Breast epithelium (tissue), 4 donors: ENCODE measurements at regions not wholly inside any gene's neighbourhood (a gene's known extent, or its start where the extent isn't known, plus 50 kb on each side); places are given as distances from the start of the nearest gene placed in this dataset.

Experiments
- DNase-seq, 2 donors: peaks; one replicate each; pipeline ENCODE4 v3.0.0-alpha.2; 2019; ENCODE audit warnings: low spot score in 2 of 2
- H3K27ac ChIP-seq, 2 donors: fragments of 200-600 bp; sonication (generic) in 1 of 2; one replicate each; pipeline ENCODE4 v1.5.1; 2016 to 2019; ENCODE audit warnings: mild to moderate bottlenecking in 1 of 2
- H3K27me3 ChIP-seq, 2 donors: fragments of 200-600 bp; sonication (generic) in 1 of 2; one replicate each; pipeline versions ENCODE4 v1.5.1 to v1.6.0; 2017 to 2019; ENCODE audit warnings: control low read depth in 1 of 2, mild to moderate bottlenecking in 1 of 2
- H3K36me3 ChIP-seq: fragments of 200-600 bp; one replicate; pipeline ENCODE4 v1.5.1; 2019
- H3K4me1 ChIP-seq, 2 donors: fragments of 200-600 bp; sonication (generic); one replicate each; pipeline ENCODE4 v1.5.1; 2016 to 2019; ENCODE audit warnings: control low read depth in 1 of 2
- H3K4me3 ChIP-seq, 3 donors: fragments of 200-600 bp; sonication (generic); 1 replicate in 2 of 3; 2 replicates in 1 of 3; pipeline ENCODE4 v1.5.1; 2016 to 2019; ENCODE audit warnings: mild to moderate bottlenecking in 3 of 3, moderate library complexity in 2 of 3
- H3K9me3 ChIP-seq, 2 donors: fragments of 200-600 bp; sonication (generic) in 1 of 2; one replicate each; pipeline ENCODE4 v1.5.1; 2016 to 2019; ENCODE audit warnings: control low read depth in 1 of 2
- POLR2A ChIP-seq: fragments of 450-650 bp; IDR thresholded peaks from one replicate; pipeline ENCODE4 v1.6.1; 2016; ENCODE audit warnings: antibody characterized with exemption, mild to moderate bottlenecking, moderate library complexity
- POLR2AphosphoS5 ChIP-seq, 3 donors: sonication (generic); formaldehyde crosslinking; IDR thresholded peaks; one replicate each; pipeline ENCODE4 v1.6.1; 2017; ENCODE audit warnings: antibody characterized with exemption in 3 of 3
- intact Hi-C: fragments of 100-400 bp; cut with DNase I; formaldehyde crosslinking; loops from one replicate; pipeline ENCODE4 v1.15.1; 2023; ENCODE audit warnings: low total_unique reads
- TF ChIP-seq, protein P1 (sequence below), 3 donors: fragments of 450-650 bp; IDR thresholded peaks; one replicate each; pipeline ENCODE4 v1.5.1; 2016 to 2017; ENCODE audit warnings: antibody characterized with exemption in 3 of 3, mild to moderate bottlenecking in 3 of 3, moderate library complexity in 3 of 3

DNA sequence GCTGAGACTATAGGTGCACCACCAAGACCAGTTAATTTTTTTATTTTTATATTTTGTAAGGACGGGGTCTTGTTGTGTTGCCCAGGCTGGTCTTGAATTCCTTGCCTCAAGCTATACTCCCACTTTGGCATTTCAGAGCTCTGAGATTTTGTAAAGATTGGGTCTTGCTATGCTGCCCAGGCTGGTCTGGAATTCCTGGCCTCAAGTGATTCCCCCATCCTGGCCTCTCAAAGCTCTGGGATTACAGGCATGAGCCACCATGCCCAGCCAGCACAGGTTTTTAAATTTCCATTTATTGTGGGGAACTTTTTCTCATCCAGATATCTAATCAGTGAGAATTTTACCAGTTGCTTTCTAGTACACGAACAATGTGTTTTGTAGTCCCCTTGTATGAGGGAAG lies 156.1 kb upstream of the VLDLR start:
- Histone ChIP-seq H3K36me3 (no peaks in the 10 kb centered on the region), H3K4me3 (no peak overlapping the region), H3K27ac (no peak overlapping the region), H3K9me3 (no peaks in the 10 kb centered on the region), H3K27me3 (no peaks in the 10 kb centered on the region), H3K4me1 (no peaks in the 10 kb centered on the region)
- intact Hi-C loops, result no loop called here
- TF ChIP-seq, protein P1, sequence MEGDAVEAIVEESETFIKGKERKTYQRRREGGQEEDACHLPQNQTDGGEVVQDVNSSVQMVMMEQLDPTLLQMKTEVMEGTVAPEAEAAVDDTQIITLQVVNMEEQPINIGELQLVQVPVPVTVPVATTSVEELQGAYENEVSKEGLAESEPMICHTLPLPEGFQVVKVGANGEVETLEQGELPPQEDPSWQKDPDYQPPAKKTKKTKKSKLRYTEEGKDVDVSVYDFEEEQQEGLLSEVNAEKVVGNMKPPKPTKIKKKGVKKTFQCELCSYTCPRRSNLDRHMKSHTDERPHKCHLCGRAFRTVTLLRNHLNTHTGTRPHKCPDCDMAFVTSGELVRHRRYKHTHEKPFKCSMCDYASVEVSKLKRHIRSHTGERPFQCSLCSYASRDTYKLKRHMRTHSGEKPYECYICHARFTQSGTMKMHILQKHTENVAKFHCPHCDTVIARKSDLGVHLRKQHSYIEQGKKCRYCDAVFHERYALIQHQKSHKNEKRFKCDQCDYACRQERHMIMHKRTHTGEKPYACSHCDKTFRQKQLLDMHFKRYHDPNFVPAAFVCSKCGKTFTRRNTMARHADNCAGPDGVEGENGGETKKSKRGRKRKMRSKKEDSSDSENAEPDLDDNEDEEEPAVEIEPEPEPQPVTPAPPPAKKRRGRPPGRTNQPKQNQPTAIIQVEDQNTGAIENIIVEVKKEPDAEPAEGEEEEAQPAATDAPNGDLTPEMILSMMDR (IDR thresholded peaks at IDR 0.05), result no peak
- no peak for TF ChIP-seq POLR2A
- no peak for TF ChIP-seq POLR2AphosphoS5 (IDR thresholded peaks at IDR 0.05)
- DNase-seq, result no peak

GRCh38 chr9:2465921-2466460 lies 155.6 kb upstream of the VLDLR start:
- Histone ChIP-seq H3K27me3 (no peaks in the 10 kb centered on the region), H3K9me3 (no peaks in the 10 kb centered on the region), H3K4me3 (no peak overlapping the region), H3K36me3 (no peaks in the 10 kb centered on the region), H3K4me1 (no peaks in the 10 kb centered on the region), H3K27ac (no peak overlapping the region)
- TF ChIP-seq POLR2A (no peak), POLR2AphosphoS5 (IDR thresholded peaks at IDR 0.05) (no peak)
- TF ChIP-seq, protein P1 (IDR thresholded peaks at IDR 0.05), result no peak
- no peak for DNase-seq
- intact Hi-C loops, result no loop called here

GRCh38 chr9:2466703-2467102 lies 154.9 kb upstream of the VLDLR start:
- TF ChIP-seq POLR2A (no peak), POLR2AphosphoS5 (IDR thresholded peaks at IDR 0.05) (no peak)
- TF ChIP-seq, protein P1 (IDR thresholded peaks at IDR 0.05), result no peak

DNA sequence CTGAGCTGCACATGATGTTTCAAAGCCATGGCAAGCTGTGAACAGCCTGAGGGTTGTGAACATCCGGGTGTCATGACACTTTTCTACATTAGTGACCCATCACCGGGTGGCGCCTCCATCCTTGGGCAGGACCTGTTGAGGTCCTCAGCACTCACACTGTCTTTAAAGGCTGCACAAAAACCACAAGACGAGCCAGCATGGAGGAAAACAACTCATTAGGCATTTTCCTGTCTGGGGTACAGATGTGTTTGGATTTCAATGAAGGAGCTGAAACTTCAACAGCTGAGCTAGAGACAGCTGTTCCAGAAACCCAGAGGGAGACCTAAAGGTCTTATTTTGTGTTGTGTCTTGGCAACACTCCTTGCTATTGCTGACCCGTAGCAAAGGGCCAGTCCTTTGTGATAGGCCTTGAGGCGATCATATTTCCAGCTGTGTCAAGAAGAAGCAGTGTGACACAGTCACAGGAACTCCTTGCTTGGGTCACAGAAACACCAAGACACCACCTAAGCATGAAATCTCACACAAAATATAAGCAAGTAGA lies 151.8 kb upstream of the VLDLR start:
- Histone ChIP-seq H3K36me3 (no peaks in the 10 kb centered on the region), H3K4me1 (no peaks in the 10 kb centered on the region), H3K27me3 (no peaks in the 10 kb centered on the region), H3K27ac (peak overlapping the region in 1 of 2 donors; percentile 11), H3K9me3 (no peaks in the 10 kb centered on the region), H3K4me3 (no peak overlapping the region)
- no peak for TF ChIP-seq POLR2A
- TF ChIP-seq POLR2AphosphoS5 (IDR thresholded peaks at IDR 0.05), result no peak
- TF ChIP-seq, protein P1 (IDR thresholded peaks at IDR 0.05), result no peak
- intact Hi-C loops, result no loop called here
- no peak for DNase-seq

More at GRCh38 chr9:2466703-2467102, 154.9 kb upstream of the VLDLR start:
- Histone ChIP-seq H3K4me1 (no peaks in the 10 kb centered on the region), H3K4me3 (no peak overlapping the region), H3K27me3 (no peaks in the 10 kb centered on the region), H3K9me3 (no peaks in the 10 kb centered on the region), H3K27ac (no peak overlapping the region), H3K36me3 (no peaks in the 10 kb centered on the region)
- intact Hi-C loops, result no loop called here
- DNase-seq, result no peak

DNA sequence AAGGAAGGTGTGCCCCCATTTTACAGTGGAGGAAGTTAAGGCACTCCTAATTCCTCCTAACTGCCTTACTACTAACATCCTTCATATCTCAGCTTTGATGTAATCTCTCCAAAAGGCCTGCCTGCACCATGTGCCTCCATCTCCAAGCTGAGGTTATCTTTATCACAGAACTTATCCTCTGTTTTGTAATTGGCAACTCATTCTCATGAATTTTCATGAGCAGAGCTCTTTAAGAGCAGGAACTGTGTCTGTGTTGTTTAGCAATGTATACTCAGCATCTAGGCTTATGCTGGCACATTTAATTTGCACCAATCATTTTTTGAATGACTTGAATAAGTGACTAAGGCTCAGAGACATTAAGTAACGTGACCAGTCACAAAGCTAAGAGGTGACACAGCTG lies 147.9 kb upstream of the VLDLR start:
- no peak for TF ChIP-seq POLR2AphosphoS5 (IDR thresholded peaks at IDR 0.05)
- TF ChIP-seq, protein P1 (IDR thresholded peaks at IDR 0.05), result no peak
- no peak for TF ChIP-seq POLR2A
- intact Hi-C loops, result no loop called here

More for the DNA sequence above, 147.9 kb upstream of the VLDLR start:
- no peaks in the 10 kb centered on the region for H3K4me1 ChIP-seq
- DNase-seq, result no peak
- no peaks in the 10 kb centered on the region for H3K36me3 ChIP-seq
- no peaks in the 10 kb centered on the region for H3K27me3 ChIP-seq
- no peak overlapping the region for H3K4me3 ChIP-seq
- H3K27ac ChIP-seq, result no peak overlapping the region
- no peaks in the 10 kb centered on the region for H3K9me3 ChIP-seq
